ENCODE measurements at regions not wholly inside any gene's neighbourhood (a gene's known extent, or its start where the extent isn't known, plus 50 kb on each side); places are given as distances from the start of the nearest gene placed in this dataset.
"Not testable (repeated sequence)": the region's sequence is repeated elsewhere in the genome, so short reads cannot be mapped to it uniquely, and the experiment has no call there.

DNA sequence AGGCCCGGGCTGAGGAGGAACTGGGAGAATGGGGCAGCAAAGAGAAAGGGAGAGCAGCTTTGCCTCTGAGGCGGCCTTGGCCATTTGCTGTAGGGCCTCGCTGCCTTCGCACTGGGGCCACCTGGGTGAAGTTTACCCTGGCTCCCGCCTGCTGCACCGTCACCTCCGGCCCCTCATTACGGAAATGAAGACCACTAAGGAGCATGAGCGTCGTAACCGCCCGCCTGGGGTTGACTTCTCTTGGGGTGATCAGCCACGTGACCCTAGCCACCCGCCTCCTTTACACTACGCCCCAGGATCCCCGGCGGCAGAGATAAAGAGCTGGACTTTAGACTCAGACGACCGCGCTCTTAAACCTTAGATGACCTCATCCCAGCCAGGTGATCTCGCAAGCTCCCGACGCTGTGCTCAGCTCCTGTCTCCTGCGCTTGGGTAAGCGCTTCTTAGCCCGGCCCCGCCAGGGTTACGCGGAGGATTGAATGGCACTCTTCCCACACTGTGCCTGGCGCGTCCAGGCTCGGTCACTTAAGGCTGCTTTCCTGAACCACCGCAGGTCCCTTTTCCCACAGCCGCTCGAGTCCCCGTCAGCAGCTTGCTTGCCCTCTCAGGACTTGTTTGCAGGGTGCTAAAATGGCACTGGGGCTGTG lies 107.9 kb upstream of the LARP1 start:
- TF ChIP-seq, protein P1, sequence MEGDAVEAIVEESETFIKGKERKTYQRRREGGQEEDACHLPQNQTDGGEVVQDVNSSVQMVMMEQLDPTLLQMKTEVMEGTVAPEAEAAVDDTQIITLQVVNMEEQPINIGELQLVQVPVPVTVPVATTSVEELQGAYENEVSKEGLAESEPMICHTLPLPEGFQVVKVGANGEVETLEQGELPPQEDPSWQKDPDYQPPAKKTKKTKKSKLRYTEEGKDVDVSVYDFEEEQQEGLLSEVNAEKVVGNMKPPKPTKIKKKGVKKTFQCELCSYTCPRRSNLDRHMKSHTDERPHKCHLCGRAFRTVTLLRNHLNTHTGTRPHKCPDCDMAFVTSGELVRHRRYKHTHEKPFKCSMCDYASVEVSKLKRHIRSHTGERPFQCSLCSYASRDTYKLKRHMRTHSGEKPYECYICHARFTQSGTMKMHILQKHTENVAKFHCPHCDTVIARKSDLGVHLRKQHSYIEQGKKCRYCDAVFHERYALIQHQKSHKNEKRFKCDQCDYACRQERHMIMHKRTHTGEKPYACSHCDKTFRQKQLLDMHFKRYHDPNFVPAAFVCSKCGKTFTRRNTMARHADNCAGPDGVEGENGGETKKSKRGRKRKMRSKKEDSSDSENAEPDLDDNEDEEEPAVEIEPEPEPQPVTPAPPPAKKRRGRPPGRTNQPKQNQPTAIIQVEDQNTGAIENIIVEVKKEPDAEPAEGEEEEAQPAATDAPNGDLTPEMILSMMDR (IDR thresholded peaks at IDR 0.05; ENCODE audit: extremely low read depth, insufficient read depth, missing control alignments): no peak
- DNase-seq (ENCODE audit: low spot score): no peak
- in situ Hi-C loops (cut with MboI; ENCODE audit: low pct_unique_long_range_greater_than_20kb, low sequenced_read_pairs, unreplicated experiment): loop anchor here (25.0 kb wide), 1 partner anchor 390 kb away; no protein-coding TSS in a partner anchor

DNA sequence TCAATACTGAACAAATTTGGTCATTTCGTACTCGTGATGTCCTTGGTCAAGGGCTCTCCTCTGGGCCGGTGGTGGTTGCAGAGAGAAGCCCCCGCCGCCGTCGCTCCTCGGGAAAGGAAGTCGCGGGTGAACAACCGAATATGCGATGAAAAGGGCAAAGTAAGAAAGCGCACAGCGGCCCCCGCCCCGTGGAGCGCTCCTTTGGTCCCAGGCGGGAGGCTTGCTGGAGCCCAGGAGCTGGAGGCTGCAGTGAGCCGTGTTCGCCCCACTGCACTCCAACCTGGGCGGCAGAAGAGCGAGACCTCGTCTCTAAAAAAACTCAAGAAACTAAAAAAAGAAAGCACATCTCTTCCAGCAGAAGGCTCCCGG lies 108.4 kb upstream of the LARP1 start:
- TF ChIP-seq, protein P1 (IDR thresholded peaks at IDR 0.05; ENCODE audit: extremely low read depth, insufficient read depth, missing control alignments): no peak
- DNase-seq (ENCODE audit: low spot score): no peak
- in situ Hi-C loops (cut with MboI; ENCODE audit: low pct_unique_long_range_greater_than_20kb, low sequenced_read_pairs, unreplicated experiment): loop anchor here (25.0 kb wide), 1 partner anchor 391 kb away; no protein-coding TSS in a partner anchor

GRCh38 chr5:154644745-154645411 lies 110.3 kb upstream of the LARP1 start:
- no peak for DNase-seq (ENCODE audit: low spot score)
- in situ Hi-C loops (cut with MboI; ENCODE audit: low pct_unique_long_range_greater_than_20kb, low sequenced_read_pairs, unreplicated experiment): loop anchor here (25.0 kb wide), 1 partner anchor 392 kb away; no protein-coding TSS in a partner anchor
- TF ChIP-seq, protein P1 (IDR thresholded peaks at IDR 0.05; ENCODE audit: extremely low read depth, insufficient read depth, missing control alignments): no peak

DNA sequence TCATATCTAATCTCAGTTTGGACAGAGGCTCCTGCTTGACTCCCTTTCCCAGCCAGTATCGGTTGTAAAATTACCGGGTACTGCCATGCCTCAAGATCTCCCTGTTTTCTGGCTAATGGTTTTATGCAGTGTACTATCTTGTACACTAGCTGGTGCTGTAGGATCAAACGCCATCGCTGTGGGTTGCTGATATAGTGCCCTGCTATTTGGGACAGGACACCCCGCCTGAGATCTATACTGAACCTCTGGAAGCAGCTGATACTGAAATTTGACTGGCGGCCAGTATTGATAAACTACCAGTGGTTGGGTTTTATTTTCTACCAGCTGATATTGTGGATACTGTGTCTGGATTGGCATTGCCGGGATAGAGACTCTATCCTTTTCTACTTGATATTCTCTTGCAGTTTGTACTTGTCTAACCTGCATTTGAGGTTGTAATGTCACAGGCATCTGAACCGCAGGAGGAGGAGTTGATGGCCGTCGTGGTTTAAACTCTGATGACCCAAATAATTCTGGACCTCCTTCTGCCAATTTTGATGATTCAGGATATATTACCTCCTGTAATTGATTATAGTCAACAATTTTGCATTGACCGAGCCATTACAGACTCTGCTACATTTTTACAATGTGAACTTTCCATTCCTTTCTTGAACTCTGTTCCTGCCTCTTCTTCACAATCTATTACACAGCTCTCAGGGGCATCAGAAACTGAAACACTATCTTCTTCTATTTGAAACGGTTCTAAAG lies 112.5 kb upstream of the LARP1 start:
- TF ChIP-seq, protein P1 (IDR thresholded peaks at IDR 0.05; ENCODE audit: extremely low read depth, insufficient read depth, missing control alignments): peak; percentile 35
- DNase-seq (ENCODE audit: low spot score): no peak
- in situ Hi-C loops (cut with MboI; ENCODE audit: low pct_unique_long_range_greater_than_20kb, low sequenced_read_pairs, unreplicated experiment): loop anchor here (25.0 kb wide), 1 partner anchor 395 kb away; no protein-coding TSS in a partner anchor

- not testable (repeated sequence) for DNase-seq (ENCODE audit: low spot score)
- TF ChIP-seq, protein P1 (IDR thresholded peaks at IDR 0.05; ENCODE audit: extremely low read depth, insufficient read depth, missing control alignments): peak; percentile 44
- in situ Hi-C loops (cut with MboI; ENCODE audit: low pct_unique_long_range_greater_than_20kb, low sequenced_read_pairs, unreplicated experiment): loop anchor here (25.0 kb wide), 1 partner anchor 397 kb away; no protein-coding TSS in a partner anchor
These were observed 114.9 kb upstream of the LARP1 start for GRCh38 chr5:154640213-154640831.

- in situ Hi-C loops (cut with MboI; ENCODE audit: low pct_unique_long_range_greater_than_20kb, low sequenced_read_pairs, unreplicated experiment): loop anchor here (25.0 kb wide), 1 partner anchor 401 kb away; no protein-coding TSS in a partner anchor
- not testable (repeated sequence) for DNase-seq (ENCODE audit: low spot score)
These were observed 118.4 kb upstream of the LARP1 start for GRCh38 chr5:154636786-154637185.

- in situ Hi-C loops (cut with MboI; ENCODE audit: low pct_unique_long_range_greater_than_20kb, low sequenced_read_pairs, unreplicated experiment): loop anchor here (25.0 kb wide), 1 partner anchor 401 kb away; no protein-coding TSS in a partner anchor
- DNase-seq (ENCODE audit: low spot score): not testable (repeated sequence)
These were observed 118.9 kb upstream of the LARP1 start for GRCh38 chr5:154636271-154636670.

DNA sequence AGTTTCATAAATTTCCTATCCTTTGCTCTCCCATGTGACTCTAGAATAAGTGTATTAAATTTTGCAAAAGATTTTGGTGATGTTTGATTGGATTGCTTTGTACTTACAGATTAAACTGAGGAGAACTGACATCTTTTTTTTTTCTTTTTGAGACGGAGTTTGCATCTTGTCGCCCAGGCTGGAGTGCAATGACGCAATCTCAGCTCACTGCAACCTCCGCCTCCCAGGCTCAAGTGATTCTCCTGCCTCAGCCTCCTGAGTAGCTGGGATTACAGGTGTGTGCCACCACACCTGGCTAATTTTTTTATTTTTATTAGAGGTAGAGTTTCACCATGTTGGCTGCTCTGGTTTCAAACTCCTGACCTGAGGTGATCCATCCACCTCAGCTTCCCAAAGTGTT lies 121.4 kb upstream of the LARP1 start:
- in situ Hi-C loops (cut with MboI; ENCODE audit: low pct_unique_long_range_greater_than_20kb, low sequenced_read_pairs, unreplicated experiment): loop anchor here (25.0 kb wide), 1 partner anchor 404 kb away; no protein-coding TSS in a partner anchor
- DNase-seq (ENCODE audit: low spot score): not testable (repeated sequence)

All from GM13977 (cell line).